GM12878 (cell line): ENCODE measurements at regions not wholly inside any gene's neighbourhood (a gene's known extent, or its start where the extent isn't known, plus 50 kb on each side); places are given as distances from the start of the nearest gene placed in this dataset.
A peak's percentile ranks its signal among the peaks of the same experiment; 100 is the strongest.

Source experiments
- ATF7 ChIP-seq: fragments of 450-650 bp; IDR thresholded peaks from 2 replicates; pipeline ENCODE4 v1.6.1; 2016; ENCODE audit warnings: low read depth, mild to moderate bottlenecking
- BACH1 ChIP-seq: fragments of 450-650 bp; IDR thresholded peaks from 2 replicates; pipeline ENCODE4 v1.6.1; 2017; ENCODE audit warnings: mild to moderate bottlenecking, borderline replicate concordance
- CHD2 ChIP-seq: IDR thresholded peaks from 2 replicates; pipeline ENCODE4 v1.6.1; 2011; ENCODE audit warnings: low read depth, low read length, improper control_type of control experiment, borderline replicate concordance
- EED ChIP-seq: sonication (generic); IDR thresholded peaks from 2 replicates; pipeline ENCODE4 v1.6.1; 2016; ENCODE audit warnings: antibody characterized with exemption, low read depth
- FOXK2 ChIP-seq: fragments of 450-650 bp; IDR thresholded peaks from 2 replicates; pipeline ENCODE4 v1.6.1; 2017; ENCODE audit warnings: mild to moderate bottlenecking, moderate library complexity
- FOXM1 ChIP-seq: IDR thresholded peaks from 2 replicates; pipeline ENCODE4 v1.6.1; 2012; ENCODE audit warnings: low read depth, mild to moderate bottlenecking, inconsistent platforms, low read length, moderate library complexity
- HDAC6 ChIP-seq: fragments of 200-600 bp; sonication (generic); IDR thresholded peaks from one replicate; pipeline ENCODE4 v1.8.0; 2017; ENCODE audit warnings: antibody characterized with exemption; ENCODE audit not compliant: unreplicated experiment
- JUNB ChIP-seq: IDR thresholded peaks from 2 replicates; pipeline ENCODE4 v1.6.1; 2016; ENCODE audit warnings: antibody characterized with exemption, mild to moderate bottlenecking
- KLF5 ChIP-seq: fragments of 450-650 bp; IDR thresholded peaks from 2 replicates; pipeline ENCODE4 v1.6.1; 2014; ENCODE audit warnings: mild to moderate bottlenecking; ENCODE audit not compliant: partially characterized antibody
- MEF2B ChIP-seq: fragments of 450-650 bp; IDR thresholded peaks from 2 replicates; pipeline ENCODE4 v1.6.1; 2018; ENCODE audit warnings: mild to moderate bottlenecking, moderate library complexity; ENCODE audit not compliant: partially characterized antibody, poor library complexity, severe bottlenecking
- NR2C2 ChIP-seq: IDR thresholded peaks from 2 replicates; pipeline ENCODE4 v1.6.1; 2011; ENCODE audit warnings: borderline replicate concordance, low read depth; ENCODE audit not compliant: control insufficient read depth, insufficient read length
- POLR2A ChIP-seq: IDR thresholded peaks from 2 replicates; pipeline ENCODE4 v1.6.1; 2011; ENCODE audit warnings: low read depth, mild to moderate bottlenecking, low read length
- RAD51 ChIP-seq: fragments of 450-650 bp; IDR thresholded peaks from 2 replicates; pipeline ENCODE4 v1.6.1; 2016; ENCODE audit warnings: moderate library complexity, mild to moderate bottlenecking, inconsistent platforms
- RFX5 ChIP-seq: IDR thresholded peaks from 2 replicates; pipeline ENCODE4 v1.6.1; 2011; ENCODE audit warnings: low read depth, low read length, improper control_type of control experiment
- SIN3A ChIP-seq: IDR thresholded peaks from 2 replicates; pipeline ENCODE4 v1.6.1; 2012; ENCODE audit warnings: low read depth, low read length, improper control_type of control experiment
- SUPT20H ChIP-seq: IDR thresholded peaks from 2 replicates; pipeline ENCODE4 v1.6.1; 2011; ENCODE audit warnings: low read depth, mild to moderate bottlenecking, low read length, moderate library complexity, borderline replicate concordance; ENCODE audit not compliant: control insufficient read depth
- TCF3 ChIP-seq: IDR thresholded peaks from 2 replicates; pipeline ENCODE4 v1.6.1; 2012; ENCODE audit warnings: low read depth, mild to moderate bottlenecking, low read length, borderline replicate concordance; ENCODE audit not compliant: insufficient read depth
- TCF7 ChIP-seq: IDR thresholded peaks from 2 replicates; pipeline ENCODE4 v1.6.1; 2014; ENCODE audit warnings: antibody characterized with exemption, borderline replicate concordance
- YBX1 ChIP-seq: fragments of 450-650 bp; IDR thresholded peaks from 2 replicates; pipeline ENCODE4 v1.6.1; 2016; ENCODE audit warnings: antibody characterized with exemption
- YY1 ChIP-seq: IDR thresholded peaks from 2 replicates; pipeline ENCODE4 v1.6.1; 2011; ENCODE audit warnings: low read depth, mild to moderate bottlenecking, low read length
- ZZZ3 ChIP-seq: IDR thresholded peaks from 2 replicates; pipeline ENCODE4 v1.6.1; 2011; ENCODE audit warnings: low read depth; ENCODE audit not compliant: control insufficient read depth, insufficient read length
- TF ChIP-seq, protein P1 (sequence below): fragments of 450-650 bp; IDR thresholded peaks from 2 replicates; pipeline ENCODE4 v1.6.1; 2016; ENCODE audit warnings: mild to moderate bottlenecking, moderate library complexity, borderline replicate concordance
- TF ChIP-seq, protein P2 (sequence below): fragments of 450-650 bp; IDR thresholded peaks from 2 replicates; pipeline ENCODE4 v1.6.1; 2017; ENCODE audit warnings: mild to moderate bottlenecking, low read depth, inconsistent platforms; ENCODE audit not compliant: poor library complexity, severe bottlenecking
- TF ChIP-seq, protein P3 (sequence below): IDR thresholded peaks from 2 replicates; pipeline ENCODE4 v1.6.1; 2011; ENCODE audit warnings: borderline replicate concordance, low read depth, mild to moderate bottlenecking, moderate library complexity, mixed read lengths, low read length; ENCODE audit not compliant: insufficient read depth; ENCODE audit errors: extremely low read length

DNA sequence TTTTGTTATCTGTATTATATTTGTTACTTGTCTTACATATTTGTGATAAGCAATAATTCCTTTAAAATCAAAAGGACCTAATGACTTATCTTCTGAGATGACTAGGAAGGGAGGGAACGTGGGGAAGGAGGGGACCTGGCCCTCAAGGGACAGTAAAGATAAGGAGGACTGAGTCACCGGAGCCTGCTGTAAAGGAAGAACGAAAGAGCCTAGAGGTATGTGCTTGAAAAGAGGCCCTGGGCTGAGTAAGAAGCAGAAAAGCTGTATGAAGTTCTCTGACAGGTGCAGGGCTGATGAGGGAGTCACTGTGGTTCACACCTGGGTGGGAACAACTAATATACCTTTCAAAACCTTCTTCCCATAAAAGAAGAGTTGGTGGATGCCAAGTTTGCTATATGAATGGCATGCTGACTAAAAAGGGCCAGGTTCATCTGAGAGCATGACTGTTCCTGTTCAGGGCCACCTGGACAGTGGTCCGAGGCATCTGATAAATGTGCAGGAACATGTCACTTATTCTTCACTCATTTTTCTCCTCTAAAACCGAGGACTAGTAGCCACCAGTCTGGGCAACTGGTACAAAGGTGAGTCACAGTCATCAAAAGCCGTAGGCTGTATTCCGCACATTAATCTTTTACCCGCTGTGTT is 111.3 kb downstream of the TNFAIP3 start (continued):
- TF ChIP-seq SUPT20H: no peak
- TF ChIP-seq RAD51: no peak
- no peak for TF ChIP-seq POLR2A
- no peak for TF ChIP-seq TCF7
- no peak for TF ChIP-seq YBX1
- TF ChIP-seq YY1: no peak
- TF ChIP-seq, protein P1, sequence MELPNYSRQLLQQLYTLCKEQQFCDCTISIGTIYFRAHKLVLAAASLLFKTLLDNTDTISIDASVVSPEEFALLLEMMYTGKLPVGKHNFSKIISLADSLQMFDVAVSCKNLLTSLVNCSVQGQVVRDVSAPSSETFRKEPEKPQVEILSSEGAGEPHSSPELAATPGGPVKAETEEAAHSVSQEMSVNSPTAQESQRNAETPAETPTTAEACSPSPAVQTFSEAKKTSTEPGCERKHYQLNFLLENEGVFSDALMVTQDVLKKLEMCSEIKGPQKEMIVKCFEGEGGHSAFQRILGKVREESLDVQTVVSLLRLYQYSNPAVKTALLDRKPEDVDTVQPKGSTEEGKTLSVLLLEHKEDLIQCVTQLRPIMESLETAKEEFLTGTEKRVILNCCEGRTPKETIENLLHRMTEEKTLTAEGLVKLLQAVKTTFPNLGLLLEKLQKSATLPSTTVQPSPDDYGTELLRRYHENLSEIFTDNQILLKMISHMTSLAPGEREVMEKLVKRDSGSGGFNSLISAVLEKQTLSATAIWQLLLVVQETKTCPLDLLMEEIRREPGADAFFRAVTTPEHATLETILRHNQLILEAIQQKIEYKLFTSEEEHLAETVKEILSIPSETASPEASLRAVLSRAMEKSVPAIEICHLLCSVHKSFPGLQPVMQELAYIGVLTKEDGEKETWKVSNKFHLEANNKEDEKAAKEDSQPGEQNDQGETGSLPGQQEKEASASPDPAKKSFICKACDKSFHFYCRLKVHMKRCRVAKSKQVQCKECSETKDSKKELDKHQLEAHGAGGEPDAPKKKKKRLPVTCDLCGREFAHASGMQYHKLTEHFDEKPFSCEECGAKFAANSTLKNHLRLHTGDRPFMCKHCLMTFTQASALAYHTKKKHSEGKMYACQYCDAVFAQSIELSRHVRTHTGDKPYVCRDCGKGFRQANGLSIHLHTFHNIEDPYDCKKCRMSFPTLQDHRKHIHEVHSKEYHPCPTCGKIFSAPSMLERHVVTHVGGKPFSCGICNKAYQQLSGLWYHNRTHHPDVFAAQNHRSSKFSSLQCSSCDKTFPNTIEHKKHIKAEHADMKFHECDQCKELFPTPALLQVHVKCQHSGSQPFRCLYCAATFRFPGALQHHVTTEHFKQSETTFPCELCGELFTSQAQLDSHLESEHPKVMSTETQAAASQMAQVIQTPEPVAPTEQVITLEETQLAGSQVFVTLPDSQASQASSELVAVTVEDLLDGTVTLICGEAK: no peak
- TF ChIP-seq ATF7: no peak
- no peak for TF ChIP-seq FOXK2
- TF ChIP-seq KLF5: no peak
- TF ChIP-seq, protein P2, sequence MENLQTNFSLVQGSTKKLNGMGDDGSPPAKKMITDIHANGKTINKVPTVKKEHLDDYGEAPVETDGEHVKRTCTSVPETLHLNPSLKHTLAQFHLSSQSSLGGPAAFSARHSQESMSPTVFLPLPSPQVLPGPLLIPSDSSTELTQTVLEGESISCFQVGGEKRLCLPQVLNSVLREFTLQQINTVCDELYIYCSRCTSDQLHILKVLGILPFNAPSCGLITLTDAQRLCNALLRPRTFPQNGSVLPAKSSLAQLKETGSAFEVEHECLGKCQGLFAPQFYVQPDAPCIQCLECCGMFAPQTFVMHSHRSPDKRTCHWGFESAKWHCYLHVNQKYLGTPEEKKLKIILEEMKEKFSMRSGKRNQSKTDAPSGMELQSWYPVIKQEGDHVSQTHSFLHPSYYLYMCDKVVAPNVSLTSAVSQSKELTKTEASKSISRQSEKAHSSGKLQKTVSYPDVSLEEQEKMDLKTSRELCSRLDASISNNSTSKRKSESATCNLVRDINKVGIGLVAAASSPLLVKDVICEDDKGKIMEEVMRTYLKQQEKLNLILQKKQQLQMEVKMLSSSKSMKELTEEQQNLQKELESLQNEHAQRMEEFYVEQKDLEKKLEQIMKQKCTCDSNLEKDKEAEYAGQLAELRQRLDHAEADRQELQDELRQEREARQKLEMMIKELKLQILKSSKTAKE: no peak
- TF ChIP-seq RFX5: no peak
- TF ChIP-seq, protein P3, sequence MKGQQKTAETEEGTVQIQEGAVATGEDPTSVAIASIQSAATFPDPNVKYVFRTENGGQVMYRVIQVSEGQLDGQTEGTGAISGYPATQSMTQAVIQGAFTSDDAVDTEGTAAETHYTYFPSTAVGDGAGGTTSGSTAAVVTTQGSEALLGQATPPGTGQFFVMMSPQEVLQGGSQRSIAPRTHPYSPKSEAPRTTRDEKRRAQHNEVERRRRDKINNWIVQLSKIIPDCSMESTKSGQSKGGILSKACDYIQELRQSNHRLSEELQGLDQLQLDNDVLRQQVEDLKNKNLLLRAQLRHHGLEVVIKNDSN: no peak
- TF ChIP-seq TCF3: 0 out of 2 replicates have a peak, but pooled peaks have one; percentile 71
- TF ChIP-seq HDAC6: no peak
- 0 out of 2 replicates have a peak, but pooled peaks have one; percentile 31 for TF ChIP-seq BACH1
- TF ChIP-seq EED: peak; percentile 70
- no peak for TF ChIP-seq CHD2
- peak; percentile 80 for TF ChIP-seq JUNB
- peak; percentile 27 for TF ChIP-seq MEF2B
- TF ChIP-seq NR2C2: no peak
- no peak for TF ChIP-seq ZZZ3
- no peak for TF ChIP-seq FOXM1
- no peak for TF ChIP-seq SIN3A
